CD4-positive, alpha-beta T cell treated with Interferon alpha-2 for 1 hour (primary cell): ENCODE measurements at regions not wholly inside any gene's neighbourhood (a gene's known extent, or its start where the extent isn't known, plus 50 kb on each side); places are given as distances from the start of the nearest gene placed in this dataset.

Experiments
- DNase-seq, 2 donors: peaks; one replicate each; pipeline ENCODE4 v3.0.0-alpha.2; 2020 to 2022

- DNase-seq, result peak; percentile 39 to 63
These were observed 477.6 kb downstream of the NPHP4 start for GRCh38 chr1:5514527-5515183.

DNA sequence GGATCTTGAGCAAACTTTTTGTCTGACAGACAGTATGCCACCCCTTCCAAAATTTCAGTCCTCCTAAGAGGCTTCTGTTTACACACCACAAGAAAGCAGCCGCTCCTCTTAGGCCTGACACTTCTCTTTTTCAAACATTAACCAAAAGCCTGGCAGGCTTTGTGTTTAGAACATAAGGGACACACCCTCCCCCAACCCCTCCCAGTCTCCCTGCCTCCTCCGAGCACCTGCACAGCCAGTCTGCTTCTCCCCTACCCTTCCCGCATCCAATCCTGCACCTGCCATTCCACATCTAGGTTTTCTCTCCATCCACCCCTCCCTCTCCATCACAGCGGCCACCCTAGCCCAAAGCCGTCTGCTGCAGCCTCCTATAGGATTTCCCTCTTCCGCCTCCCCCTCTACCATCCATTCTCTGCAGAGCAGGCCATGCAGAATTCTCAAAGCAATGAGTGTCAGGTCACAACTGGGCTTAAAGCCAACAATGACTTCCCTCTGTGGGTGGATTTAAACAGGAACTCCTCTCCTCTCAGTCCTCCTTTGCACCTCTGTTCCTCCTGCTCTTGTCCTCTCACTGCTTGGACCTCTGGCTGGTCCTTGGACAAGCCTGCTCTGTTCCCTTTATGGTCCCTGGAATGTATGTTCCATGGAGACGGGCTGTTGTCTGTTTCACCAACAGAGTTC, 478.2 kb downstream of the NPHP4 start:
- DNase-seq, result no peak

GRCh38 chr1:5513179-5513578, 479.0 kb downstream of the NPHP4 start:
- DNase-seq, result no peak

DNA sequence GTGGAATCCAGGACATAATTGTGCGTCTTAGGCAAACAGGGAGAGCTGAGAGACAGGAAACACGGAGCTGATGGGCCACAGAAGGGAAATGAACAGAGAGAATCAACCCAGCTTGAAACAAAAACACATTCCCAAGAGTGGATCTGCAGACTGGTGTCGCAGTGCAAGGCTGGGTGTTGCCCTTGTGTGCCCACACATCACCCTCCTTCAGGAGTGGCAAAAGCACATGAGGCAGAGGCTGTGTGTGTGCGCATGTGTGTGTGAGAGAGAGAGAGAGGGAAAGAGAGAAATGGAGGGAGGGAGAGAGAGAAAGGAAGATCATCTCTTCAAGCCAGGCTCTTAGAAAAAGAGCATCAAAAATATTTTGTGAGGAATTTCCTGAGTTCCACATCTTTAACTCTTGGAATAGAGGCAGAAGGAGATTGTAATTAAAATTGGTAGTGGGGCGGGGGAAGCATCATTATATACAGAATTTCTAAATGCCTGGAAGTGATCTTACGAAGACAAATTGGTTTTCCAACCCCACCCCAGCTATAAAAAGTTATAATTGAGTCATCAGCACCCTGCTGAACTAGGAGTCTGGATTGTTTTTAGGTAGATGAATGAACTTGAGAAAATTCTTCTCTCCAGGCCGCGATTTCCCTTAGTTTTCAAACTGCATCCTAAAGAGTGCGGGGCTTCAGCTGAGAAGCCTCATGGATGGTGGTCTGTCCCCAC, 480.7 kb downstream of the NPHP4 start:
- DNase-seq, result no peak

GRCh38 chr1:5509664-5510452, 482.4 kb downstream of the NPHP4 start:
- peak; percentile 46 to 65 for DNase-seq

DNA sequence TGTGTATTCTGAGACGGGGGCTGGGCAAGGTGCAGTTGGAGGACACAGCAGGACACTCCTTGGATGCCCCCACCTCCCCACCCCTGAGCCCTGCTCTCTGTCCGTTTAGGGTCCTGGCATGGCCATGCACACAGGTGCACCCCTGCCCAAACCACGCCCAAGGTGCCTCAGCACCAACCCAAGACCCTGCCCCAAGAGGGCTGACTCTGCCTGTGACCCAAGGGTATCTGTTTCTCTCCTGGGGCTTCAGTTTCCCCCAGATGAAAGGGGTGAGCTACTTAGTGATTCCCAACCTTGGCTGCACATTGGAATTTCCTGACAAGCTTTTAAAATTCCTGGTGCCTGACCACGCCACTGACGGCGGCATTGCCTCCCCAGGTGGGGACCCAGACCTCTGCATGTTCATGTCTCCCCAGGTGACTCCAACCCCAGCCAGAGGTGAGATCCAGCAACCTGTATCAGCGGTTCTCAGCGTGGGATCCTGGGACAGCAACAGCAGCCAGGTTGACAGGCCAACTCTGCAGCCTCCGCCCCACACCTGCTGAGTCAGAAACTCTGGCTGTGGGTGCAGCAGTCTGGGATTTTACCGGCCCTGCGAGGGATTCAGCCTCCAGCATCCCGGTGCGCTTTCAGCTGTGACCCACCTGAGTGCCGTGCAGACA, 483.4 kb downstream of the NPHP4 start:
- no peak for DNase-seq

DNA sequence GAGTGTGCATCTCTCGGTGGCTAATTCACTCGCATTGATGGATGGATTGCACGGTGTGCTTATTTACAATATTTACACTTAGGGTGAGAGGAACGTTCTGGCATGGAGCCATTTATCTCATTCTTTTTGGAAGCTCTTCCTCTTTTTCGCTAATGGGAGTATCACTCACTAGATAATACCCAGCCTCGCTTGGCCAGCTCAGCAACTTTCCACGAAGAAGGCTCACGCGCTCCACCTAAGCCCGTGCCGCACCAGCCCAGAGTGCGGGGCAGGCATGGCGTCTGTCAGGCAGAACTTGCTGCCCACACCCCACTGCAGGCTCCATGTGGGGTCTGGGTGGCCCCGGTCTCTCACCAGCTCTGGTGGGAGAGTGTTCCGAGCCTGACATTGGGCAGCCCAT, 484.9 kb downstream of the NPHP4 start:
- DNase-seq, result no peak

- DNase-seq, result no peak
These were observed 485.6 kb downstream of the NPHP4 start for GRCh38 chr1:5506634-5507033.

GRCh38 chr1:5505944-5506343, 486.3 kb downstream of the NPHP4 start:
- DNase-seq, result no peak

DNA sequence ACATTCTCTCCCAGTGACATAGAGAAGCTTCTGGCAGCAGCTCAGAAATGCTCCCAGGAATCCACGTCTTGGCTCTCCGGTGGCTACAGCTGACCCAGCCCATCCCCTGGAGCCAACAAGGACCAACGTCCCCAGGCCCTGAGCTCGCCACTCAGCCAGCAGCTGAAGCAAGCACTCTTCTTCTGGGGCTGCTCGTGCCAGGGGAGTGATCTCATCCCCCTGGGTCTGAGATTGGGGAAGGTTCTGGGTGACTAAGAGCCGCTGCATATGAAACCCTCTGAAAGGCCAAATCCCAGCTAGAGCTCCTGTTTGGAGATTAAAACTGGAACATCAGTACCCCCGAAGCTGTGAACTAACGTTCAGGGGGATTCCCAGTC, 487.9 kb downstream of the NPHP4 start:
- DNase-seq, result no peak

DNA sequence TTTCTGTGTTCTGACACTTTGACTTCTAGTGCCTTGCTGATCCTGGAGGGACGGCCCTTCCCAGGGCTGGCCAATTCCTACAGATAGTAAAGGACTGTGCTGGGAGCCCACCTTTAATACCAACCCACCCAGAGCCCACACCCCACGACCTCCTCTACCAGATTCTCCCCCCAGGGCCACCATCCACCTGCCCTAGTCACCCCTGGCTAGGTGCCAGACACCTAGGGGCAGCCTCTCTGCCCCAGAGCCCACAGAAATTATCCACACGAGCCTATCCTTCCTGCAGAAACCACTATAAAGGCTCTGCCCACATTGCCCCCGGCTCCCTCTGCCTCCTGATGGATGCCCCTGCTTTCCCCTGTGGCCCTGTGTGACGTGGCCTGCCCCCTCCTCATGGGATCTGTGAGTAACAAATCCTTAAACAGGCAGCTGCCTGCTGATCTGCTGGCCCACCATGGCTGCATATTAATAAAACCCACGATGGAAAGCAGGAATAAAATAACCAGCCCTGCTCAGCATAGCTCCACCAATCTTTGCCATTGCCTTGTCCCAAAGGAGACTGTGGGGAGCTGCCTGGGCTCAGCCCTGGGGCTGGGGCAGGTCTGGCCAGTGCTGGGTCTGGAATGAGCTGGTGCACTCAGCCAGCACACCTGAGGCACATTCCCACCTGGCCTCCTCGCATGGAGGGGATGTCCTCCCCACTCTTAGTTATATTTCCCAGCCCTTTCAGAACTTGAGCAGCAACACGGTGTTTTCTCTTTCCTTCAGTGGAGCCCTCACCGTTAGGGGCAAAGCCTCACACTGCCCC, 488.5 kb downstream of the NPHP4 start:
- DNase-seq, result no peak

DNA sequence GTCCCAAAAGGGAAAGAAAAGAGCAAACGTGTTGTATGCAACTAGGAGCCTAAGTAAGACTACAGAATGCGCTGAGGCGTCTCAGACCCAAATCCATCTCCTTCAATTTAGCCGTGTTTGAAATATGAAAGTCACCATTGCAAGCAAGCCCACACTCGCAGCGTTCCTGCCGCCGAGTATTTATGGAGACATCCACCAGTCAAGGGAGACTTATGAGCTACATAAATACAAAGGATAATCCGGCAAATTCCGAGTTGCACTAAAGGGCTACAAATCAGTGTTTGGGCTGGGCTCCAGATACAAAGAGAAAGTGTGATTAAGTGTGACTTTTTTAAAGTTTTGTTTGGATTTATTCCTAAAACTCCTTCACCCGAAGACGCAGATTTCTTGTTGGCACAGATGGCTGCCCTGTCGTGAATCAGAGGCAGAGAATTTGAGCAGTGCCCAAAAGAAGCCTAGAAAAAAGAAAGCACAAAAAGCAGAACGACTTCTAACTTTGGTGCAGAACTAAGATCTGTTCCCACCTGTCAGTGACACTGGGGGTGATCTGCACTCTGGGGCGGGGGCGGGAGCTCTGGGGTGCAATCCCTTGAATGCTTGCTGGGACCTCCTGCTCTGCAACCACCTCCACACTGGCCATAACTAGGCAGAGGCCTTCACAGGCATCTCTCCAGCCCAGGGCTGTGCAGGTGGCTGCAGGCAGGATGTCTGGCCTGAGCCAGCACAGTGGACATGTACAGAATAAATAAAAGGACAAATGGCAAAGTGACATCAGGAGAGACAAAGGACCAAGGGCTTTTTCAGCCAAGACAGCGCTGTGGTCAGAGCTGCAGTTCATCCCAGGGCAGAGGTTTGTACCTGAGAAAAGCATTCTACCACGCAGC, 489.7 kb downstream of the NPHP4 start:
- DNase-seq, result no peak

DNA sequence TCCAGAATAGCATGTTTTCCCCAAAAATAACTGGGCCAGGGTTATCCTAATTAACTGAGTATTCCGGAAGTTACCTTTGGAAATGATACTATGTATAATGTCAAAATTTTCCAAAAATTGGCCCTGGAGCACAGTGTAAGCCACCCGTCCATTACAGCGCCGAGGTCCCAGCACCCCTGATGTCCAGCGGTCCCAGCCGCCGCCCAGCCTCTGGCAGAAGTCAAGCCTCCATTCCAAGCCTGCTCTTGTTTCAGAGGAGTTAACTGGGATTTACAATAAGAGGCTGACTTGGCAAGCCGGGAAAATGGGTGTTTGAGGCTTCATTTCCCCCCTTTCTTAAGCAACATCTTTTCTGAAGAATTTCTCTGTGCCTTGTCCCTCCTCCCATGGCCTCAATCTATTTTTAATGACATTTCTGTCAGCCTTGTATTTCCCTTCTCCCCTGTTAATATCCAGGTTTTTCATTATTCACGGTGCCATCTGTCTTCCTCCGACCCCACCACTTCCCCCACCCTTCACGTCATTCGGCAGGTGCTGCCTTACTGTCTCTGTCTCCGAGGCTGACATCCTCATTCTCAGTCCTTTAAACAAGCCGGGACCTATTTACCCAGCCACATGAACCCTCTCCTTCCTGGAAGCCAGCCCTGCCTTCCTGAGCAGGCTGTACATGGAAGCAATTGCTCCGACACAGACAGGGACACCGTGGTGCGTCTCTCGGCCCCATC, 490.9 kb downstream of the NPHP4 start:
- no peak for DNase-seq

DNA sequence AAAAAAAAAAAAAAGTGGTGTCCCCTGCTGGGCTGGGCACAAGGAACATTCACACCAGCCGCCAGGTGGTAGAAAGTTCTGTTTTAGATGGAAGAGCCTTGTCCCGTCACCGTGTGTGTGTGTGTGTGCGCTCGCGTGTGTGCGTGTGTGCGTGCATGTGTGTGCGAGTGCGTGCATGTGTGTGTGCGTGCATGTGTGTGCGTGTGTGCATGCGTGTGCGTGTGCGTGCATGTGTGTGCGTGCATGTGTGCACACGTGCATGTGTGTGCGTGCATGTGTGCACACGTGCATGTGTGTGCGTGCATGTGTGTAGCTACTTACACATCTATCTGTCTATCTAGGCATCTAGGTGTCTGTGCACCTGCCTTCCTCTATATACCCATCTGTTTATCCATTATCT, 491.7 kb downstream of the NPHP4 start:
- no peak for DNase-seq

DNA sequence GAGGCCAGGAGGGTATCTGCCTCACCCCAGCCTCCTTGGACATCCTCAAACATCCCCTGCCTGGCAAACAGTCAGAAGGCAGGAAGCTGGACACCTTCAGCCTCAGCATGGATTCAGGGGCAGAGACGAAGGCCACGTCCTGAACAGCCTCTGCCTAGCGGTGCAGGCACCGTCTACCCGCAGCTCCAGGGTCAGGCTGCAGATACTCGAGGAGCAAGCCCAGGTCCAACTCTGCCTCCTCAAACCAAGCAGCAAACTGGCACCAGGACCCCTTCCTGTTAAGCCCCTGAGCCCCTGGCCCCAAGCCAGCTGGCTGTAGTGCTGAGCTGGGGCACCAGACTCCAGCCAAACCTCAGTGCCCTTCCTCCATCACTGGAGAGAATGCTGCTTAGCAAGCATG, 494.7 kb downstream of the NPHP4 start:
- no peak for DNase-seq

GRCh38 chr1:5495596-5496410, 496.4 kb downstream of the NPHP4 start:
- no peak for DNase-seq

- DNase-seq, result no peak
These were observed 497.7 kb downstream of the NPHP4 start for GRCh38 chr1:5494518-5494917.

GRCh38 chr1:5493851-5494311, 498.3 kb downstream of the NPHP4 start:
- DNase-seq, result no peak

DNA sequence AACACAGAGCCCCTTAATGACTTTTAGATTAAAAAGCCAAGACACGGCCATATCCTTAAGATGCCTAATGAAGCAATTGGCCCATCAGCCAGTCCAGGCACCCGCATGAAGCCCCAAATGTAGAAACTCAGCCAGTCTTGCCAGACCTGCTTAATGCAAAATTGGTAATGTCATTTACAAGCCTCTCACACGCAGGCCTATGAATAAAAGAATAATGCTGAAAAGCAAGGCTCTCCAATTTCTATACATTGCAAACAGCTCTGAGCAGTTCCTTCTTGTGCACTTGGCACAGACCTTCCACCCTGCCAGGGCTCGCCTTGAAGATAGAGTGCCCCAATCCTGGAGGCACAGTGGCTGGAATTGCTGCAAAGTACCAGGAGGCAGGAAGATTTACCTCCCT, 498.9 kb downstream of the NPHP4 start:
- DNase-seq, result no peak
